HCT116 (cell line): ENCODE measurements at regions not wholly inside any gene's neighbourhood (a gene's known extent, or its start where the extent isn't known, plus 50 kb on each side); places are given as distances from the start of the nearest gene placed in this dataset.

ENCODE experiments used
- CEBPB ChIP-seq: IDR thresholded peaks from 2 replicates; pipeline ENCODE4 v1.6.1; 2012; ENCODE audit warnings: low read depth
- EGR1 ChIP-seq: IDR thresholded peaks from 2 replicates; pipeline ENCODE4 v1.6.1; 2012; ENCODE audit warnings: low read depth
- EZH2 ChIP-seq: fragments of 200-600 bp; sonication (generic); IDR thresholded peaks from 2 replicates; pipeline ENCODE4 v1.6.1; 2017; ENCODE audit warnings: antibody characterized with exemption, mixed run types
- EZH2phosphoT487 ChIP-seq: fragments of 200-600 bp; IDR thresholded peaks from 2 replicates; pipeline ENCODE4 v1.6.1; 2018; ENCODE audit warnings: antibody characterized with exemption, borderline replicate concordance
- POLR2A ChIP-seq: IDR thresholded peaks from 2 replicates; pipeline ENCODE4 v1.7.0; 2011; ENCODE audit warnings: borderline replicate concordance; ENCODE audit not compliant: insufficient read depth, insufficient read length; ENCODE audit errors: extremely low read depth
- POLR2AphosphoS5 ChIP-seq: IDR thresholded peaks from 2 replicates; pipeline ENCODE4 v1.6.1; 2011; ENCODE audit warnings: mild to moderate bottlenecking, low read depth, low read length, moderate library complexity
- SIN3A ChIP-seq: IDR thresholded peaks from 2 replicates; pipeline ENCODE4 v1.6.1; 2012; ENCODE audit warnings: low read depth
- SRF ChIP-seq: IDR thresholded peaks from 2 replicates; pipeline ENCODE4 v1.6.1; 2012; ENCODE audit warnings: low read depth
- ZNF274 ChIP-seq: fragments of 200-500 bp; sonication (Bioruptor generic); IDR thresholded peaks from 2 replicates; pipeline ENCODE4 v1.6.1; 2014; ENCODE audit warnings: mild to moderate bottlenecking, low read depth, low read length, inconsistent platforms
- TF ChIP-seq, protein P1 (sequence below), 3 experiments: fragments of 200-600 bp in 1 of 3; sonication (generic) in 1 of 3; IDR thresholded peaks in 2 of 3; conservative IDR thresholded peaks in 1 of 3; 2 replicates each; pipeline ENCODE4 v1.5.1; 2012 to 2017; ENCODE audit warnings: low read depth in 2 of 3, low read length in 2 of 3, antibody characterized with exemption in 1 of 3, borderline replicate concordance in 1 of 3, control low read depth in 1 of 3, mild to moderate bottlenecking in 1 of 3, mixed read lengths in 1 of 3, mixed run types in 1 of 3, moderate library complexity in 1 of 3; ENCODE audit not compliant: insufficient read depth in 1 of 3
- TF ChIP-seq, protein P2 (sequence below): IDR thresholded peaks from 2 replicates; pipeline ENCODE4 v1.6.1; 2012
- TF ChIP-seq, protein P3 (sequence below): IDR thresholded peaks from 2 replicates; pipeline ENCODE4 v1.6.1; 2012

DNA sequence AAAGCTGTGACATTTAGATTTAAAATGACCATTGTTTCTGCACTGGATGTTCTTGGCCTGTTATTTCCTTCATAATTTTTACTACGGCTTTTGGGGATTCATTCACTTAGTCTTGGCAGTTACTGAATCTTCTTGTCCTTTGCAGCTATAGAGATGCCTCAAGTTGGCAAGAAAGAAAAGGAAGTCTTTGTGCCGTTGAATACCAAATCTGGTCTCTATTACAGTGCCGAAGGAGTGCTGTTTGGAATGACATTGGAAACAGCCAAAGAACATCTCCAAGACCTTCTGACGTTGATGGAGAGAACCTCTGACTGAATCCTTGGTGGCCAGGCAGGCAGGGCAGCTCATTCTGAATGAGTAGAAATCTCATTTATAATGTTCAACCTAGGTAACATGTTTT is 54.3 kb upstream of the NRP1 start:
- TF ChIP-seq, protein P1, sequence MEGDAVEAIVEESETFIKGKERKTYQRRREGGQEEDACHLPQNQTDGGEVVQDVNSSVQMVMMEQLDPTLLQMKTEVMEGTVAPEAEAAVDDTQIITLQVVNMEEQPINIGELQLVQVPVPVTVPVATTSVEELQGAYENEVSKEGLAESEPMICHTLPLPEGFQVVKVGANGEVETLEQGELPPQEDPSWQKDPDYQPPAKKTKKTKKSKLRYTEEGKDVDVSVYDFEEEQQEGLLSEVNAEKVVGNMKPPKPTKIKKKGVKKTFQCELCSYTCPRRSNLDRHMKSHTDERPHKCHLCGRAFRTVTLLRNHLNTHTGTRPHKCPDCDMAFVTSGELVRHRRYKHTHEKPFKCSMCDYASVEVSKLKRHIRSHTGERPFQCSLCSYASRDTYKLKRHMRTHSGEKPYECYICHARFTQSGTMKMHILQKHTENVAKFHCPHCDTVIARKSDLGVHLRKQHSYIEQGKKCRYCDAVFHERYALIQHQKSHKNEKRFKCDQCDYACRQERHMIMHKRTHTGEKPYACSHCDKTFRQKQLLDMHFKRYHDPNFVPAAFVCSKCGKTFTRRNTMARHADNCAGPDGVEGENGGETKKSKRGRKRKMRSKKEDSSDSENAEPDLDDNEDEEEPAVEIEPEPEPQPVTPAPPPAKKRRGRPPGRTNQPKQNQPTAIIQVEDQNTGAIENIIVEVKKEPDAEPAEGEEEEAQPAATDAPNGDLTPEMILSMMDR (IDR thresholded peaks at IDR 0.05 in 2 of 3, conservative IDR thresholded peaks at IDR 0.05 in 1 of 3; ENCODE audit: borderline replicate concordance in 1 of 3, insufficient read depth in 1 of 3, low read depth in 2 of 3, low read length in 2 of 3), result no peak
- no peak for TF ChIP-seq EZH2
- TF ChIP-seq, protein P2, sequence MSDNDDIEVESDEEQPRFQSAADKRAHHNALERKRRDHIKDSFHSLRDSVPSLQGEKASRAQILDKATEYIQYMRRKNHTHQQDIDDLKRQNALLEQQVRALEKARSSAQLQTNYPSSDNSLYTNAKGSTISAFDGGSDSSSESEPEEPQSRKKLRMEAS, result no peak
- TF ChIP-seq POLR2AphosphoS5, result no peak
- TF ChIP-seq POLR2A, result no peak
- no peak for TF ChIP-seq EZH2phosphoT487
- TF ChIP-seq, protein P3, sequence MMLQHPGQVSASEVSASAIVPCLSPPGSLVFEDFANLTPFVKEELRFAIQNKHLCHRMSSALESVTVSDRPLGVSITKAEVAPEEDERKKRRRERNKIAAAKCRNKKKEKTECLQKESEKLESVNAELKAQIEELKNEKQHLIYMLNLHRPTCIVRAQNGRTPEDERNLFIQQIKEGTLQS, result no peak
- no peak for TF ChIP-seq CEBPB
- no peak for TF ChIP-seq SIN3A
- TF ChIP-seq EGR1, result no peak
- no peak for TF ChIP-seq ZNF274
- no peak for TF ChIP-seq SRF
